ENCODE measurements at regions not wholly inside any gene's neighbourhood (a gene's known extent, or its start where the extent isn't known, plus 50 kb on each side); places are given as distances from the start of the nearest gene placed in this dataset.

- no peaks in the 10 kb centered on the region for H3K79me1 ChIP-seq (ENCODE audit: low read depth in 1 of 2, low read length in 2 of 2)
- no peaks in the 10 kb centered on the region; the same call in 1 of the 2 replicates for H3K4me1 ChIP-seq (ENCODE audit: control insufficient read depth, insufficient read depth, low read length)
- H4K8ac ChIP-seq (ENCODE audit: low read depth in 2 of 2, low read length in 2 of 2) = no peak overlapping the region; a peak in 1 of 4 replicates
- no peak overlapping the region for H3K9ac ChIP-seq (ENCODE audit: low read depth, low read length)
- no CpG with 5 or more reads among the region's 1 CpG for WGBS, 2 experiments (ENCODE audit: extremely low coverage in 2 of 2, insufficient read length in 1 of 2)
- H4K5ac ChIP-seq (ENCODE audit: low read depth, low read length) = no peak overlapping the region
- H3K4me2 ChIP-seq (ENCODE audit: low read depth, low read length) = no peak overlapping the region
- H2AK9ac ChIP-seq (replicated peaks; ENCODE audit: low read depth, low read length, poor library complexity) = no peak overlapping the region
- H2BK120ac ChIP-seq (ENCODE audit: low read depth, low read length) = no peak overlapping the region
- H3K9me3 ChIP-seq (ENCODE audit: control insufficient read depth, insufficient read depth, low read length) = no peaks in the 10 kb centered on the region
- H4K20me1 ChIP-seq (ENCODE audit: insufficient read depth, low read length) = no peaks in the 10 kb centered on the region
- TF ChIP-seq BHLHE40 (IDR thresholded peaks at IDR 0.05; ENCODE audit: low read depth, low read length) (no peak), CHD1 (IDR thresholded peaks at IDR 0.05; ENCODE audit: low read depth, low read length) (no peak), CEBPB (IDR thresholded peaks at IDR 0.05; ENCODE audit: low read depth, low read length) (no peak), POLR2A (IDR thresholded peaks at IDR 0.05; ENCODE audit: low read depth, low read length) (no peak), MXI1 (IDR thresholded peaks at IDR 0.05; ENCODE audit: borderline replicate concordance, low read depth, low read length) (no peak), NFE2L2 (IDR thresholded peaks at IDR 0.05; ENCODE audit: low read depth, low read length) (no peak), SMC3 (IDR thresholded peaks at IDR 0.05; ENCODE audit: low read depth, low read length) (no peak), RFX5 (IDR thresholded peaks at IDR 0.05; ENCODE audit: low read depth, low read length) (no peak), MAFK (IDR thresholded peaks at IDR 0.05; ENCODE audit: low read depth, low read length) (no peak), RAD21 (IDR thresholded peaks at IDR 0.05; ENCODE audit: low read length) (no peak), USF2 (IDR thresholded peaks at IDR 0.05; ENCODE audit: low read depth, low read length) (no peak), ELK1 (IDR thresholded peaks at IDR 0.05; ENCODE audit: borderline replicate concordance, low read depth, low read length) (no peak), CTCF (conservative IDR thresholded peaks at IDR 0.05; ENCODE audit: low read depth, low read length) (no peak), MAZ (IDR thresholded peaks at IDR 0.05; ENCODE audit: borderline replicate concordance, low read depth, low read length) (no peak)
- H3K23ac ChIP-seq (ENCODE audit: low read depth, low read length) = no peak overlapping the region
- H3K56ac ChIP-seq (ENCODE audit: extremely low read depth, insufficient read depth, low read length) = no peak overlapping the region
- H2BK20ac ChIP-seq (ENCODE audit: low read depth, low read length) = 0 out of 2 replicates have a peak overlapping the region, but pooled peaks have one; percentile 20
- peak; percentile 32; the same call in 1 of the 2 replicates for ATAC-seq (ENCODE audit: low read depth)
- H3K4me3 ChIP-seq (ENCODE audit: insufficient read depth, low read depth, low read length) = no peak overlapping the region
- no peak overlapping the region for H3K18ac ChIP-seq (ENCODE audit: low read depth, low read length)
- H3K14ac ChIP-seq (replicated peaks; ENCODE audit: low read depth, low read length) = no peak overlapping the region
- H3K27ac ChIP-seq (ENCODE audit: insufficient read depth, low read length) = no peak overlapping the region
- no peaks in the 10 kb centered on the region; the same call in 1 of the 2 replicates for H3K9me1 ChIP-seq (ENCODE audit: insufficient read depth, low read length)
- no peak overlapping the region for H3K4ac ChIP-seq (ENCODE audit: low read depth, low read length)
- H3K36me3 ChIP-seq (ENCODE audit: control insufficient read depth, insufficient read depth, low read length) = no peaks in the 10 kb centered on the region
- dilution Hi-C loops (cut with HindIII; ENCODE audit: low sequenced_read_pairs, unreplicated experiment) (no loop called here), in situ Hi-C loops (cut with MboI; ENCODE audit: low sequenced_read_pairs) (no loop called here), intact Hi-C loops (cut with micrococcal nuclease) (no loop called here)
- peak; percentile 51 for DNase-seq
- H2BK15ac ChIP-seq (ENCODE audit: low read depth, low read length) = no peak overlapping the region
- ChIA-PET POLR2A (ENCODE audit: unreplicated experiment) (no interaction called here), CTCF (no interaction called here)
- no peak overlapping the region for H2BK5ac ChIP-seq (ENCODE audit: low read depth, low read length, poor library complexity, severe bottlenecking)
- H2AK5ac ChIP-seq (ENCODE audit: low read depth, low read length) = no peak overlapping the region
- no peaks in the 10 kb centered on the region for H3K27me3 ChIP-seq (ENCODE audit: control insufficient read depth, insufficient read depth, low read length)
- H4K91ac ChIP-seq (ENCODE audit: insufficient read depth, low read depth, low read length) = no peak overlapping the region
- no peak overlapping the region for H2AFZ ChIP-seq (replicated peaks; ENCODE audit: low read length, poor library complexity)
- no TSS peak for BruUV-seq (replicated peaks)
Measured at GRCh38 chr14:29320286-29320685, 553.7 kb downstream of the FOXG1 start.

Data from IMR-90 (cell line).